ENCODE measurements at regions not wholly inside any gene's neighbourhood (a gene's known extent, or its start where the extent isn't known, plus 50 kb on each side); places are given as distances from the start of the nearest gene placed in this dataset.

- Histone ChIP-seq H2AFZ (ENCODE audit: insufficient read depth, low read depth, low read length, poor library complexity, severe bottlenecking) (no peak overlapping the region), H4K20me1 (ENCODE audit: control insufficient read depth, insufficient read depth, low read length, poor library complexity, severe bottlenecking) (no peaks in the 10 kb centered on the region), H3K4me1 (ENCODE audit: control insufficient read depth in 2 of 2, insufficient read depth in 2 of 2, low read length in 2 of 2) (peaks cover 12 to 19% of the 10 kb centered on the region in 2 donors), H3K27ac (ENCODE audit: low read length in 2 of 2) (no peak overlapping the region), H3K9ac (ENCODE audit: low read length) (no peak overlapping the region), H3K4me2 (replicated peaks; ENCODE audit: low read depth, low read length, poor library complexity, severe bottlenecking) (no peak overlapping the region), H3K36me3 (replicated peaks in 1 of 2; ENCODE audit: control extremely low read depth in 1 of 2, control insufficient read depth in 1 of 2, extremely low read depth in 1 of 2, insufficient read depth in 2 of 2, low read length in 1 of 2) (no peaks in the 10 kb centered on the region), H3K79me2 (ENCODE audit: control insufficient read depth, insufficient read depth, low read length) (no peaks in the 10 kb centered on the region), H3K4me3 (ENCODE audit: control extremely low read depth in 1 of 5, extremely low read depth in 1 of 5, insufficient read depth in 1 of 5, low read depth in 2 of 5, low read length in 4 of 5) (no peak overlapping the region), H3K9me3 (ENCODE audit: control extremely low read depth in 1 of 3, control insufficient read depth in 2 of 3, insufficient read depth in 1 of 3, low read length in 2 of 3) (peaks cover 0 to 5% (median 0%) of the 10 kb centered on the region in 3 donors), H3K27me3 (replicated peaks in 1 of 4; ENCODE audit: control extremely low read depth in 1 of 4, control insufficient read depth in 3 of 4, insufficient read depth in 4 of 4, low read length in 3 of 4) (peaks cover 0 to 4% (median 2%) of the 10 kb centered on the region in 4 experiments)
- no peaks in the 10 kb centered on the region for H3K9me3 Mint-ChIP-seq (ENCODE audit: insufficient read depth)
- WGBS (ENCODE audit: insufficient coverage), result 89% methylated on average over 3 of the region's 4 CpGs
- no peak overlapping the region for H3K4me3 Mint-ChIP-seq
- intact Hi-C loops (cut with micrococcal nuclease), result no loop called here
- H3K27me3 Mint-ChIP-seq, result peaks cover 3% of the 10 kb centered on the region
- peaks cover 8% of the 10 kb centered on the region for H3K4me1 Mint-ChIP-seq
- TF ChIP-seq EZH2 (IDR thresholded peaks at IDR 0.05; ENCODE audit: borderline replicate concordance, insufficient read depth, low read depth, low read length, poor library complexity, severe bottlenecking) (no peak), CTCF (IDR thresholded peaks at IDR 0.05) (no peak)
- ChIA-PET CTCF (interaction anchor here (1.2 kb wide), 1 partner anchor 18 kb away, joined by 3 read pairs; no protein-coding TSS in a partner anchor), POLR2A (no interaction called here)
- ATAC-seq (ENCODE audit: low read depth), result no peak
- no peak for DNase-seq
- no peak overlapping the region for H3K27ac Mint-ChIP-seq
These were observed 127.6 kb downstream of the MAP3K7 start for GRCh38 chr6:90459225-90459758.

GRCh38 chr6:90458353-90459224 is 128.3 kb downstream of the MAP3K7 start:
- DNase-seq (no peak), ATAC-seq (ENCODE audit: low read depth) (no peak)
- Histone ChIP-seq H3K9ac (ENCODE audit: low read length) (no peak overlapping the region), H3K36me3 (replicated peaks in 1 of 2; ENCODE audit: control extremely low read depth in 1 of 2, control insufficient read depth in 1 of 2, extremely low read depth in 1 of 2, insufficient read depth in 2 of 2, low read length in 1 of 2) (no peaks in the 10 kb centered on the region), H3K4me3 (ENCODE audit: control extremely low read depth in 1 of 5, extremely low read depth in 1 of 5, insufficient read depth in 1 of 5, low read depth in 2 of 5, low read length in 4 of 5) (no peak overlapping the region), H3K79me2 (ENCODE audit: control insufficient read depth, insufficient read depth, low read length) (no peaks in the 10 kb centered on the region), H3K27ac (ENCODE audit: low read length in 2 of 2) (no peak overlapping the region), H3K4me2 (replicated peaks; ENCODE audit: low read depth, low read length, poor library complexity, severe bottlenecking) (no peak overlapping the region), H3K27me3 (replicated peaks in 1 of 4; ENCODE audit: control extremely low read depth in 1 of 4, control insufficient read depth in 3 of 4, insufficient read depth in 4 of 4, low read length in 3 of 4) (peaks cover 0 to 4% (median 2%) of the 10 kb centered on the region in 4 experiments), H3K9me3 (ENCODE audit: control extremely low read depth in 1 of 3, control insufficient read depth in 2 of 3, insufficient read depth in 1 of 3, low read length in 2 of 3) (peaks cover 0 to 5% (median 0%) of the 10 kb centered on the region in 3 donors), H4K20me1 (ENCODE audit: control insufficient read depth, insufficient read depth, low read length, poor library complexity, severe bottlenecking) (no peaks in the 10 kb centered on the region), H3K4me1 (ENCODE audit: control insufficient read depth in 2 of 2, insufficient read depth in 2 of 2, low read length in 2 of 2) (peaks cover 9 to 15% of the 10 kb centered on the region in 2 donors), H2AFZ (ENCODE audit: insufficient read depth, low read depth, low read length, poor library complexity, severe bottlenecking) (peak overlapping the region; percentile 5)
- 63% methylated on average over 10 of the region's 10 CpGs for WGBS (ENCODE audit: insufficient coverage)
- H3K4me1 Mint-ChIP-seq, result peaks cover 4% of the 10 kb centered on the region
- no peaks in the 10 kb centered on the region for H3K9me3 Mint-ChIP-seq (ENCODE audit: insufficient read depth)
- H3K27me3 Mint-ChIP-seq, result peaks cover 3% of the 10 kb centered on the region
- no peak overlapping the region for H3K4me3 Mint-ChIP-seq
- TF ChIP-seq EZH2 (IDR thresholded peaks at IDR 0.05; ENCODE audit: borderline replicate concordance, insufficient read depth, low read depth, low read length, poor library complexity, severe bottlenecking) (no peak), CTCF (IDR thresholded peaks at IDR 0.05) (no peak)
- ChIA-PET POLR2A (no interaction called here), CTCF (no interaction called here)
- intact Hi-C loops (cut with micrococcal nuclease), result no loop called here
- H3K27ac Mint-ChIP-seq, result no peak overlapping the region

Measured in B cell (primary cell).